Aorta (tissue), 5 donors: ENCODE measurements at regions not wholly inside any gene's neighbourhood (a gene's known extent, or its start where the extent isn't known, plus 50 kb on each side); places are given as distances from the start of the nearest gene placed in this dataset.

ENCODE experiments used
- ATAC-seq: fragments of 200-7000 bp; cut with Tn5 transposase; one replicate; pipeline ENCODE4 v1.9.1; 2022; ENCODE audit warnings: moderate library complexity; ENCODE audit not compliant: low FRiP score
- DNase-seq, 2 donors: peaks; one replicate each; pipeline ENCODE4 v3.0.0-alpha.2; 2020
- H3K27ac ChIP-seq, 2 donors: one replicate each; pipeline ENCODE4 v1.5.1; 2013; ENCODE audit warnings: low read length in 2 of 2, mild to moderate bottlenecking in 2 of 2, moderate library complexity in 2 of 2, control low read depth in 1 of 2, inconsistent platforms in 1 of 2, low read depth in 1 of 2
- H3K27me3 ChIP-seq, 2 donors: one replicate each; pipeline ENCODE4 v1.6.1; 2013; ENCODE audit warnings: control low read depth in 1 of 2, low read length in 1 of 2, mild to moderate bottlenecking in 1 of 2, moderate library complexity in 1 of 2; ENCODE audit not compliant: insufficient read depth in 2 of 2, control insufficient read depth in 1 of 2
- H3K36me3 ChIP-seq, 2 donors: one replicate each; pipeline ENCODE4 v1.6.1; 2013; ENCODE audit warnings: control low read depth in 1 of 2, low read length in 1 of 2, mild to moderate bottlenecking in 1 of 2; ENCODE audit not compliant: insufficient read depth in 2 of 2, control insufficient read depth in 1 of 2
- H3K4me1 ChIP-seq, 2 donors: one replicate each; pipeline ENCODE4 v1.6.1; 2013; ENCODE audit warnings: low read length in 2 of 2, control low read depth in 1 of 2, mild to moderate bottlenecking in 1 of 2, moderate library complexity in 1 of 2; ENCODE audit not compliant: insufficient read depth in 2 of 2, control insufficient read depth in 1 of 2
- H3K4me3 ChIP-seq, 2 donors: one replicate each; pipeline ENCODE4 v1.5.1; 2013; ENCODE audit warnings: low read length in 2 of 2, control low read depth in 1 of 2, mild to moderate bottlenecking in 1 of 2
- H3K9me3 ChIP-seq: one replicate; pipeline ENCODE4 v1.6.1; 2013; ENCODE audit warnings: mild to moderate bottlenecking, low read length; ENCODE audit not compliant: control insufficient read depth
- WGBS, 2 donors: extraction: QIAGEN DNeasy Blood & Tissue Kit; methylation state at CpG; one replicate each; pipeline ENCODE4 v1.1.7; 2013; 5-methylcytosine and 5-hydroxymethylcytosine counted together
- intact Hi-C, 2 donors: fragments of 100-400 bp; cut with DNase I; formaldehyde crosslinking; loops; one replicate each; pipeline versions ENCODE4 v1.14.2 to v1.15.0; 2022
- donor health status: healthy with polysubstance abuse.
- donor health status: Bipolar disorder and iron deficiency.
- donor health status: DM: no; HTN: no; CAD: no.
- donor health status: DM: no; HTN: no; CAD: no.
- donor health status: DM: yes; HTN: yes; CAD: no.

- Histone ChIP-seq H3K4me1 (no peaks in the 10 kb centered on the region), H3K36me3 (no peaks in the 10 kb centered on the region), H3K27ac (no peak overlapping the region), H3K4me3 (no peak overlapping the region), H3K27me3 (no peaks in the 10 kb centered on the region), H3K9me3 (no peaks in the 10 kb centered on the region)
- DNase-seq (no peak), ATAC-seq (no peak)
- intact Hi-C loops: no loop called here
- WGBS, 2 donors: 81 to 89% methylated on average over 6 of the region's 6 CpGs
These were observed 468.7 kb downstream of the RPS24 start for GRCh38 chr10:78502210-78502936.

GRCh38 chr10:78504181-78504580, 470.5 kb downstream of the RPS24 start:
- Histone ChIP-seq H3K27ac (no peak overlapping the region), H3K4me1 (no peaks in the 10 kb centered on the region), H3K9me3 (no peaks in the 10 kb centered on the region), H3K27me3 (no peaks in the 10 kb centered on the region), H3K4me3 (no peak overlapping the region), H3K36me3 (no peaks in the 10 kb centered on the region)
- intact Hi-C loops: no loop called here
- 93% methylated on average over 3 of the region's 3 CpGs for WGBS, 2 donors
- ATAC-seq: no peak
- no peak for DNase-seq

GRCh38 chr10:78505657-78506056, 472.0 kb downstream of the RPS24 start:
- intact Hi-C loops: no loop called here
- Histone ChIP-seq H3K4me1 (no peaks in the 10 kb centered on the region), H3K36me3 (no peaks in the 10 kb centered on the region), H3K27ac (no peak overlapping the region), H3K27me3 (no peaks in the 10 kb centered on the region), H3K9me3 (no peaks in the 10 kb centered on the region), H3K4me3 (no peak overlapping the region)
- no peak for ATAC-seq
- no peak for DNase-seq
- 96 to 97% methylated on average over 4 of the region's 4 CpGs for WGBS, 2 donors

- no peak for ATAC-seq
- no peaks in the 10 kb centered on the region for H3K36me3 ChIP-seq
- no peak for DNase-seq
- H3K9me3 ChIP-seq: no peaks in the 10 kb centered on the region
- intact Hi-C loops: no loop called here
- H3K4me3 ChIP-seq: no peak overlapping the region
- WGBS, 2 donors: 94 to 96% methylated on average over 2 of the region's 2 CpGs
- no peaks in the 10 kb centered on the region for H3K27me3 ChIP-seq
- no peaks in the 10 kb centered on the region for H3K4me1 ChIP-seq
- H3K27ac ChIP-seq: no peak overlapping the region
These were observed 473.0 kb downstream of the RPS24 start for GRCh38 chr10:78506614-78507013.

DNA sequence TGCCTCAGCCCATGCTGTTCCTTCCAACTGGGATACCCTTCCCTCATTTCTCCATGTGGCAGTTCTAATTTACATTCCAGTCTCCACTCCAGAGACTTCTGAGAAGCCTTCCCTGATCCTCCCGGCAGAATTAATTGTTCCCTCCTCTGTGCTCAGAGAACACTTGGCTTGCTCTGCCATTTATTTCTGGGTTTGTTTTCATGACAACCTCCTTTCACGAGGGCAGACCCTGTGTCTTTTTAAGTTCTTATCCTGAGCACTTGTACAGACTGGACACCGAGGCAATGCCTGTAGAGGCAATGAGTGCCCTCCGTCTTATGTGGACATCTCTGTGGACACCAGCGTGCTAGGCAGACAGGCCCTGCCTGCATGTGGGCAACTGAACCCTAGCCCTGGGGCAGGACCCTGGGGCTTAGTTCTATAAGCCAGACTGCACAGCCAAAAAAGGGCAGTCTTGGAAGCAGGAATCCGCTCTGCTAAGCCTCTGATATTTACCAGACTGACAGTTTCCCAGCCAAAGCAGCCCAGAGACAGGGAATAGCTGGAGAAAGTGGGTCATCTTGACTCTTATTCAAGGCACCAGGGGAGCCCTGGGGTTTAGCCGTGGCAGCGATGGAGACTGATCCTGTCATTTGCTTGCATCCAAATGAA, 474.0 kb downstream of the RPS24 start:
- Histone ChIP-seq H3K27ac (no peak overlapping the region), H3K27me3 (no peaks in the 10 kb centered on the region), H3K36me3 (no peaks in the 10 kb centered on the region), H3K4me3 (no peak overlapping the region), H3K9me3 (no peaks in the 10 kb centered on the region), H3K4me1 (no peaks in the 10 kb centered on the region)
- WGBS, 2 donors: 19 to 22% methylated on average over 8 of the region's 8 CpGs
- ATAC-seq (no peak), DNase-seq (no peak)
- intact Hi-C loops: no loop called here

- no peak for DNase-seq
- ATAC-seq: no peak
- intact Hi-C loops: no loop called here
- Histone ChIP-seq H3K4me1 (no peaks in the 10 kb centered on the region), H3K4me3 (no peak overlapping the region), H3K27ac (no peak overlapping the region), H3K9me3 (no peaks in the 10 kb centered on the region), H3K27me3 (no peaks in the 10 kb centered on the region), H3K36me3 (no peaks in the 10 kb centered on the region)
- WGBS, 2 donors: 91% methylated on average over 6 of the region's 6 CpGs
These were observed 475.5 kb downstream of the RPS24 start for GRCh38 chr10:78508955-78509748.

- Histone ChIP-seq H3K4me1 (no peaks in the 10 kb centered on the region), H3K4me3 (no peak overlapping the region), H3K27ac (no peak overlapping the region), H3K27me3 (no peaks in the 10 kb centered on the region), H3K36me3 (no peaks in the 10 kb centered on the region), H3K9me3 (no peaks in the 10 kb centered on the region)
- intact Hi-C loops: no loop called here
- ATAC-seq (no peak), DNase-seq (no peak)
- 73 to 74% methylated on average over 12 of the region's 12 CpGs for WGBS, 2 donors
These were observed 477.1 kb downstream of the RPS24 start for GRCh38 chr10:78510566-78511323.

GRCh38 chr10:78511324-78512204, 477.9 kb downstream of the RPS24 start:
- ATAC-seq (no peak), DNase-seq (no peak)
- WGBS, 2 donors: 80 to 81% methylated on average over 6 of the region's 6 CpGs
- no peak overlapping the region for H3K27ac ChIP-seq
- no peaks in the 10 kb centered on the region for H3K36me3 ChIP-seq
- no peak overlapping the region for H3K4me3 ChIP-seq
- intact Hi-C loops: no loop called here
- no peaks in the 10 kb centered on the region for H3K27me3 ChIP-seq
- no peaks in the 10 kb centered on the region for H3K9me3 ChIP-seq
- no peaks in the 10 kb centered on the region for H3K4me1 ChIP-seq
